ENCODE measurements at regions not wholly inside any gene's neighbourhood (a gene's known extent, or its start where the extent isn't known, plus 50 kb on each side); places are given as distances from the start of the nearest gene placed in this dataset.
A peak's percentile ranks its signal among the peaks of the same experiment; 100 is the strongest.
"Not testable (repeated sequence)": the region's sequence is repeated elsewhere in the genome, so short reads cannot be mapped to it uniquely, and the experiment has no call there.

GRCh38 chr2:125588780-125589179 lies 1067.2 kb upstream of the GYPC start:
- no peak for DNase-seq (ENCODE audit: low read depth)

GRCh38 chr2:125591954-125592353 lies 1064.0 kb upstream of the GYPC start:
- DNase-seq (ENCODE audit: low read depth): no peak

GRCh38 chr2:125593036-125593435 lies 1062.9 kb upstream of the GYPC start:
- no peak for DNase-seq (ENCODE audit: low read depth)

GRCh38 chr2:125596612-125597011 lies 1059.3 kb upstream of the GYPC start:
- no peak for DNase-seq (ENCODE audit: low read depth)

GRCh38 chr2:125615438-125615837 lies 1040.5 kb upstream of the GYPC start:
- DNase-seq (ENCODE audit: low read depth): no peak

GRCh38 chr2:125630377-125630776 lies 1025.6 kb upstream of the GYPC start:
- no peak for DNase-seq (ENCODE audit: low read depth)

- DNase-seq (ENCODE audit: low read depth): no peak
These were observed 1021.3 kb upstream of the GYPC start for GRCh38 chr2:125634662-125635061.

- no peak for DNase-seq (ENCODE audit: low read depth)
These were observed 1017.6 kb upstream of the GYPC start for GRCh38 chr2:125638345-125638744.

- no peak for DNase-seq (ENCODE audit: low read depth)
These were observed 1013.9 kb upstream of the GYPC start for GRCh38 chr2:125642032-125642431.

GRCh38 chr2:125643128-125643527 lies 1012.8 kb upstream of the GYPC start:
- DNase-seq (ENCODE audit: low read depth): no peak

GRCh38 chr2:125643585-125643984 lies 1012.4 kb upstream of the GYPC start:
- DNase-seq (ENCODE audit: low read depth): no peak

GRCh38 chr2:125644257-125644656 lies 1011.7 kb upstream of the GYPC start:
- DNase-seq (ENCODE audit: low read depth): no peak

GRCh38 chr2:125652280-125652679 lies 1003.7 kb upstream of the GYPC start:
- DNase-seq (ENCODE audit: low read depth): no peak

GRCh38 chr2:125654226-125654625 lies 1001.7 kb upstream of the GYPC start:
- DNase-seq (ENCODE audit: low read depth): no peak

GRCh38 chr2:125656190-125656589 lies 999.8 kb upstream of the GYPC start:
- no peak for DNase-seq (ENCODE audit: low read depth)

- DNase-seq (ENCODE audit: low read depth): no peak
These were observed 997.4 kb upstream of the GYPC start for GRCh38 chr2:125658583-125658982.

- DNase-seq (ENCODE audit: low read depth): not testable (repeated sequence)
These were observed 995.6 kb upstream of the GYPC start for GRCh38 chr2:125660369-125660768.

GRCh38 chr2:125667630-125668029 lies 988.3 kb upstream of the GYPC start:
- no peak for DNase-seq (ENCODE audit: low read depth)

- peak; percentile 38 for DNase-seq (ENCODE audit: low read depth)
These were observed 976.1 kb upstream of the GYPC start for GRCh38 chr2:125679903-125680302.

GRCh38 chr2:125680809-125681208 lies 975.1 kb upstream of the GYPC start:
- no peak for DNase-seq (ENCODE audit: low read depth)

- DNase-seq (ENCODE audit: low read depth): no peak
These were observed 974.4 kb upstream of the GYPC start for GRCh38 chr2:125681576-125681975.

GRCh38 chr2:125681976-125682805 lies 973.8 kb upstream of the GYPC start:
- DNase-seq (ENCODE audit: low read depth): no peak

- DNase-seq (ENCODE audit: low read depth): no peak
These were observed 971.7 kb upstream of the GYPC start for GRCh38 chr2:125684256-125684655.

- DNase-seq (ENCODE audit: low read depth): no peak
These were observed 971.0 kb upstream of the GYPC start for GRCh38 chr2:125684932-125685331.

Measured in HT1080 (cell line).